ES-I3 (cell line): ENCODE measurements at regions not wholly inside any gene's neighbourhood (a gene's known extent, or its start where the extent isn't known, plus 50 kb on each side); places are given as distances from the start of the nearest gene placed in this dataset.

Source experiments
- H3K36me3 ChIP-seq: 2 replicates; pipeline ENCODE4 v1.6.1; 2013; ENCODE audit warnings: mild to moderate bottlenecking, low read length, control low read depth, moderate library complexity; ENCODE audit not compliant: insufficient read depth
- H3K4me1 ChIP-seq: 2 replicates; pipeline ENCODE4 v1.6.1; 2013; ENCODE audit warnings: mild to moderate bottlenecking, control low read depth, low read length; ENCODE audit not compliant: insufficient read depth
- H3K9ac ChIP-seq: 2 replicates; pipeline ENCODE4 v1.6.1; 2013; ENCODE audit warnings: low read depth, mild to moderate bottlenecking, low read length, moderate library complexity
- H3K9me3 ChIP-seq: 2 replicates; pipeline ENCODE4 v1.6.1; 2013; ENCODE audit warnings: mild to moderate bottlenecking, low read length, moderate library complexity; ENCODE audit not compliant: control insufficient read depth, insufficient read depth

DNA sequence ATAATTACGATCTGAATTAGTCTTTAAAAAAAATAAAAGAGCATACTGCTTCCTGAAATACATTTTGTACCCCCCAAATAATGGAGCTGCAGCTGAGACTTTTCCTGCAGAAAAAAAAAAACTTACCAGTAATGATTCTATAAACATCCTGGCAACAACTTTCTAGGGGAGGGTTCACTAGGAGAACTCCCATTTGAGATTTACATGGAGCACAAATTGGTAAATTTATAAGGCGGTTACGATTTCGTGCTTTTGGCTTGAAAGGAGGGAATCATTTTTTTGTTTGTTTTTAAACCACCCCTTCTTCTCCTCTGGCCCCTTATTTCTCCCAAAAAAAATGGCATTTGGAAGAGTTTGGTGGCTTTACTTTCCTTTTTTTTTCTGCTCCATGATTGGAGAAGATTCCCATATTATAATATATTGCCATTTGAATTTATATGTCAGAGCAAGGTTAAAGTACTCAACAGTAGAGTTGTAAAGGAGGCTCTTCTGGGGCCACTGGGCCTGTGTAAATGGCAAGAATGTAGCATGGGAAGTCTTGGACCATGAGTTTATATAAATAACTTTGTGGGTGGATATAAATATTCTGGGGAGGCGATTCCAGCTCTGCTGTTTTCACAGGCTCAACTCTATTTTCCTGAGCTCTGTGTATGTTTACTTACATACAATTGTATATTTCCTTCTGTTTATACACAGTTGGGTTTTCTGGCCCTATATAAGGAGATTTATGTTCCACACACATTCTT lies 159.9 kb downstream of the CSNK1G3 start:
- Histone ChIP-seq H3K36me3 (no peaks in the 10 kb centered on the region), H3K9ac (no peak overlapping the region; the same call in 1 of the 2 replicates), H3K9me3 (no peaks in the 10 kb centered on the region), H3K4me1 (peaks cover 19% of the 10 kb centered on the region)

DNA sequence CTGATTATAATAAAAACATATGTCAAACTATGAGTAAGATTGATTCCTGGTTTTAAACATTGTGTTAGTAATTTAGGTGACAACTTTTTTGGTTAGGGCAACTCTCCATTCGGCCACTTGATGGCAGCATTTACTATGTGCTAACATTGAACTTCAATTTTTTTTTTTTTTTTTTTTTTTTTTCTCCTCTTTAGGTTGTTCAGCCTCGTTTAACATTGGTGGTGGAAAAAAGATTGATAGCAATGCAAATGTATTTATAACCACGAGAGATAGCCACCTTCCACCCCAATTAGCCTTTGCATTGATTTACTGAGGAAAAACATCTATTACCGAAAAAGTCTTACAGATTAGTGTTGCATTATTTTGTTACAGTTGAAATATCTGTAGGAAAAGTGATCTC lies 159.1 kb downstream of the CSNK1G3 start:
- peaks cover 19% of the 10 kb centered on the region for H3K4me1 ChIP-seq
- H3K36me3 ChIP-seq: no peaks in the 10 kb centered on the region

More for the DNA sequence above, 159.1 kb downstream of the CSNK1G3 start:
- no peaks in the 10 kb centered on the region for H3K9me3 ChIP-seq
- no peak overlapping the region; the same call in 1 of the 2 replicates for H3K9ac ChIP-seq
